GM12878 (cell line): ENCODE measurements at regions not wholly inside any gene's neighbourhood (a gene's known extent, or its start where the extent isn't known, plus 50 kb on each side); places are given as distances from the start of the nearest gene placed in this dataset.

Source experiments
- ATAC-seq: fragments of 200-7000 bp; cut with Tn5 transposase; 3 replicates; pipeline ENCODE4 v1.9.1; 2020; ENCODE audit warnings: mild to moderate bottlenecking, moderate library complexity
- BruUV-seq: library from RNA; stranded (reverse); fragments of 400-500 nt; replicated peaks from 2 replicates; lab custom pipeline; 2021; lab: Mats Ljungman, UMichigan
- CTCF ChIA-PET: fragments of 300-600 bp; sonication (Branson Sonifier 250); formaldehyde crosslinking; extraction: SDS; loops from one replicate; lab custom pipeline; 2021; ENCODE audit warnings: inconsistent platforms; lab: Yijun Ruan, JAX
- POLR2A ChIA-PET: fragments of 350-600 bp; formaldehyde crosslinking; extraction: SDS; loops from one replicate; lab custom pipeline; 2021; ENCODE audit warnings: inconsistent platforms; lab: Charles Lee
- RAD21 ChIA-PET: fragments of 300-600 bp; sonication (Branson Sonifier 250); formaldehyde crosslinking; loops from one replicate; lab custom pipeline; 2023; ENCODE audit warnings: antibody characterized with exemption; ENCODE audit not compliant: unreplicated experiment; lab: Charles Lee
- SMC1A ChIA-PET: fragments of 300-600 bp; sonication (Branson Sonifier 250); formaldehyde crosslinking; loops from one replicate; lab custom pipeline; 2023; ENCODE audit not compliant: unreplicated experiment, uncharacterized antibody; lab: Charles Lee
- DNase-seq: peaks from one replicate; pipeline ENCODE4 v3.0.0-alpha.2; 2011; ENCODE audit warnings: low read depth, low spot score
- FAIRE-seq: peaks from 3 replicates; lab custom pipeline; 2011; peaks lifted over from hg19 to GRCh38; lab: Jason Lieb, UNC
- H2AFZ ChIP-seq: 2 replicates; pipeline ENCODE4 v1.6.0; 2011; ENCODE audit warnings: low read depth, low read length, control low read depth; ENCODE audit not compliant: control insufficient read depth
- H3K27ac ChIP-seq: 2 replicates; pipeline ENCODE4 v1.5.1; 2011; ENCODE audit warnings: control low read depth; ENCODE audit not compliant: control insufficient read depth, insufficient read depth
- H3K27me3 ChIP-seq, 2 experiments: replicated peaks in 1 of 2; 2 replicates each; pipeline versions ENCODE4 v1.6.0 to v1.6.1; 2011; ENCODE audit warnings: low read length in 1 of 2; ENCODE audit not compliant: control insufficient read depth in 2 of 2, insufficient read depth in 2 of 2
- H3K36me3 ChIP-seq, 2 experiments: 2 replicates each; pipeline ENCODE4 v1.5.1; 2011; ENCODE audit warnings: low read length in 1 of 2; ENCODE audit not compliant: control insufficient read depth in 2 of 2, insufficient read depth in 2 of 2
- H3K4me1 ChIP-seq: 2 replicates; pipeline ENCODE4 v1.6.1; 2011; ENCODE audit warnings: mild to moderate bottlenecking, low read length, moderate library complexity, mixed read lengths; ENCODE audit not compliant: control insufficient read depth, insufficient read depth
- H3K4me2 ChIP-seq: 2 replicates; pipeline ENCODE4 v1.6.0; 2011; ENCODE audit warnings: control low read depth; ENCODE audit not compliant: control insufficient read depth, insufficient read depth
- H3K4me3 ChIP-seq: fragments of 200-600 bp; sonication (generic); 2 replicates; pipeline ENCODE4 v1.5.1; 2016
- H3K79me2 ChIP-seq: 2 replicates; pipeline ENCODE4 v1.6.0; 2011; ENCODE audit warnings: low read length; ENCODE audit not compliant: control insufficient read depth, insufficient read depth
- H3K9ac ChIP-seq: 2 replicates; pipeline ENCODE4 v1.8.0; 2011; ENCODE audit warnings: low read length, control low read depth, mixed read lengths; ENCODE audit not compliant: control insufficient read depth, insufficient read depth
- H3K9me3 ChIP-seq: replicated peaks from 3 replicates; pipeline ENCODE4 v1.5.1; 2011; ENCODE audit warnings: mild to moderate bottlenecking, low read length; ENCODE audit not compliant: control insufficient read depth, insufficient read depth
- H4K20me1 ChIP-seq: 2 replicates; pipeline ENCODE4 v1.6.0; 2011; ENCODE audit not compliant: control insufficient read depth, insufficient read depth
- ATF7 ChIP-seq: fragments of 450-650 bp; IDR thresholded peaks from 2 replicates; pipeline ENCODE4 v1.6.1; 2016; ENCODE audit warnings: low read depth, mild to moderate bottlenecking
- CHD4 ChIP-seq: fragments of 200-600 bp; sonication (generic); IDR thresholded peaks from 2 replicates; pipeline ENCODE4 v1.6.1; 2016; ENCODE audit warnings: mild to moderate bottlenecking
- EZH2 ChIP-seq: IDR thresholded peaks from 2 replicates; pipeline ENCODE4 v1.6.1; 2012; ENCODE audit warnings: low read depth, mild to moderate bottlenecking, control low read depth, inconsistent platforms, low read length, borderline replicate concordance; ENCODE audit not compliant: control insufficient read depth
- HCFC1 ChIP-seq: fragments of 150-350 bp; IDR thresholded peaks from 2 replicates; pipeline ENCODE4 v1.6.1; 2014; ENCODE audit warnings: low read length
- PAX8 ChIP-seq: fragments of 450-650 bp; IDR thresholded peaks from 2 replicates; pipeline ENCODE4 v1.6.1; 2017; ENCODE audit warnings: mild to moderate bottlenecking, moderate library complexity
- PBX3 ChIP-seq: IDR thresholded peaks from 2 replicates; pipeline ENCODE4 v1.6.1; 2011; ENCODE audit warnings: mild to moderate bottlenecking, low read depth, low read length, moderate library complexity; ENCODE audit not compliant: insufficient replicate concordance
- SIN3A ChIP-seq: IDR thresholded peaks from 2 replicates; pipeline ENCODE4 v1.6.1; 2012; ENCODE audit warnings: low read depth, low read length, improper control_type of control experiment
- SMAD1 ChIP-seq: fragments of 450-650 bp; IDR thresholded peaks from 2 replicates; pipeline ENCODE4 v1.6.1; 2018; ENCODE audit warnings: mild to moderate bottlenecking, low read depth; ENCODE audit not compliant: partially characterized antibody
- YBX1 ChIP-seq: fragments of 450-650 bp; IDR thresholded peaks from 2 replicates; pipeline ENCODE4 v1.6.1; 2016; ENCODE audit warnings: antibody characterized with exemption
- WGBS: methylation state at CpG from one replicate; pipeline ENCODE4 v1.1.6; 2016; ENCODE audit warnings: low lambda C conversion rate; ENCODE audit not compliant: insufficient replicate concordance, insufficient coverage; ENCODE audit errors: missing lambda C conversion rate; 5-methylcytosine and 5-hydroxymethylcytosine counted together
- in situ Hi-C: fragments of 300-500 bp; cut with MboI; formaldehyde crosslinking; loops from 9 replicates; pipeline ENCODE4 v1.14.3; 2018; ENCODE audit warnings: mixed read lengths
- intact Hi-C: fragments of 100-400 bp; cut with micrococcal nuclease; formaldehyde crosslinking; loops from one replicate; pipeline ENCODE4 v1.14.2; 2022; ENCODE audit not compliant: unreplicated experiment
- TF ChIP-seq, protein P1 (sequence below): fragments of 450-650 bp; conservative IDR thresholded peaks from 2 replicates; pipeline ENCODE4 v1.6.1; 2017; ENCODE audit warnings: mild to moderate bottlenecking, moderate library complexity
- TF ChIP-seq, protein P2 (sequence below): fragments of 450-650 bp; IDR thresholded peaks from 2 replicates; pipeline ENCODE4 v1.6.1; 2016; ENCODE audit warnings: mild to moderate bottlenecking
- TF ChIP-seq, protein P3 (sequence below): fragments of 450-650 bp; IDR thresholded peaks from 2 replicates; pipeline ENCODE4 v1.6.1; 2017; ENCODE audit warnings: antibody characterized with exemption, mild to moderate bottlenecking, moderate library complexity

DNA sequence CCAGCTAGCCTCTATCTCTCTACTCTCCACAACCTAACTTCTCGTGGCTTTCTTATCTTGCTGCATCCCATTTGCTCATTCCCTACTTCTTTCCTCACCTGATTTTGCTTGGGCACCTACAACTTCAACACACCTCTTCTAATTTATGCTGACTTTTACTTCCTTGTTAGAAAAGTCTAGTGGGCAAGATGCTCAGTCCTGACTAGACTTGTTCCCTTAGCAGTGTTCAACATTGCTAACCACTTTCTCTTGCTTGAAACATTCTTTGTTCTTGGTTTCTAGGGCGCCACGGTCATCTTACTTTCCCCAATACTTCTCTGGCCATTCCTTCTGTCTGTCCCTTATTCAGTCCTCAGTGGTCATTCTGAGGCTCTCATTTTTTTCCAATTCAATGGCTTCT is 454.7 kb upstream of the CWC22 start (continued):
- TF ChIP-seq, protein P1, sequence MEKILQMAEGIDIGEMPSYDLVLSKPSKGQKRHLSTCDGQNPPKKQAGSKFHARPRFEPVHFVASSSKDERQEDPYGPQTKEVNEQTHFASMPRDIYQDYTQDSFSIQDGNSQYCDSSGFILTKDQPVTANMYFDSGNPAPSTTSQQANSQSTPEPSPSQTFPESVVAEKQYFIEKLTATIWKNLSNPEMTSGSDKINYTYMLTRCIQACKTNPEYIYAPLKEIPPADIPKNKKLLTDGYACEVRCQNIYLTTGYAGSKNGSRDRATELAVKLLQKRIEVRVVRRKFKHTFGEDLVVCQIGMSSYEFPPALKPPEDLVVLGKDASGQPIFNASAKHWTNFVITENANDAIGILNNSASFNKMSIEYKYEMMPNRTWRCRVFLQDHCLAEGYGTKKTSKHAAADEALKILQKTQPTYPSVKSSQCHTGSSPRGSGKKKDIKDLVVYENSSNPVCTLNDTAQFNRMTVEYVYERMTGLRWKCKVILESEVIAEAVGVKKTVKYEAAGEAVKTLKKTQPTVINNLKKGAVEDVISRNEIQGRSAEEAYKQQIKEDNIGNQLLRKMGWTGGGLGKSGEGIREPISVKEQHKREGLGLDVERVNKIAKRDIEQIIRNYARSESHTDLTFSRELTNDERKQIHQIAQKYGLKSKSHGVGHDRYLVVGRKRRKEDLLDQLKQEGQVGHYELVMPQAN, result no peak

DNA sequence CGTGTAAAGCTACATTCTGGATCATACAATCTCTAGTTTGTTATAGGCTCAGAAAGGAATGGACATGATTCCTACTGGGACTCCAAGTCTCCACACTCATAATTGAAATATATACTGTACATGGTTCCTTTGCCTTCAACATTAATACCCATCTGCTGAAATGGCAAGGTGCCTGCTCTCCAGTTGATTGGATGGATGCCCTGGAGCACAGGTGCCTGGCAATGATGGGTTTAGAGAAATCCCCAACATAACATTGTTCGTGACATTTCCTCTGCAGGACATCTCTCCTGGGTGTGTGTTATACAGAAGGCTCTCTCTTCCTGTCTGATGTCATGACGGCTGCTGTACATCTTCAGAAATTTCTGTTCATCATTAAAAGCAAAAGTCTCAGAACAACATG is 449.7 kb upstream of the CWC22 start:
- FAIRE-seq (no peak), DNase-seq (no peak)
- Histone ChIP-seq H3K27me3 (no peaks in the 10 kb centered on the region), H3K36me3 (no peaks in the 10 kb centered on the region), H3K27ac (no peak overlapping the region), H2AFZ (no peak overlapping the region), H3K79me2 (no peaks in the 10 kb centered on the region), H3K4me2 (no peak overlapping the region), H3K4me3 (no peak overlapping the region), H4K20me1 (no peaks in the 10 kb centered on the region)
- ChIA-PET POLR2A (no interaction called here), CTCF (no interaction called here), SMC1A (interaction anchor here (1.2 kb wide), 1 partner anchor 46 kb away, joined by 3 read pairs; no protein-coding TSS in a partner anchor)
- intact Hi-C loops, result no loop called here
- no peak for TF ChIP-seq PBX3
- TF ChIP-seq, protein P2, sequence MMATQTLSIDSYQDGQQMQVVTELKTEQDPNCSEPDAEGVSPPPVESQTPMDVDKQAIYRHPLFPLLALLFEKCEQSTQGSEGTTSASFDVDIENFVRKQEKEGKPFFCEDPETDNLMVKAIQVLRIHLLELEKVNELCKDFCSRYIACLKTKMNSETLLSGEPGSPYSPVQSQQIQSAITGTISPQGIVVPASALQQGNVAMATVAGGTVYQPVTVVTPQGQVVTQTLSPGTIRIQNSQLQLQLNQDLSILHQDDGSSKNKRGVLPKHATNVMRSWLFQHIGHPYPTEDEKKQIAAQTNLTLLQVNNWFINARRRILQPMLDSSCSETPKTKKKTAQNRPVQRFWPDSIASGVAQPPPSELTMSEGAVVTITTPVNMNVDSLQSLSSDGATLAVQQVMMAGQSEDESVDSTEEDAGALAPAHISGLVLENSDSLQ, result no peak
- TF ChIP-seq, protein P3, sequence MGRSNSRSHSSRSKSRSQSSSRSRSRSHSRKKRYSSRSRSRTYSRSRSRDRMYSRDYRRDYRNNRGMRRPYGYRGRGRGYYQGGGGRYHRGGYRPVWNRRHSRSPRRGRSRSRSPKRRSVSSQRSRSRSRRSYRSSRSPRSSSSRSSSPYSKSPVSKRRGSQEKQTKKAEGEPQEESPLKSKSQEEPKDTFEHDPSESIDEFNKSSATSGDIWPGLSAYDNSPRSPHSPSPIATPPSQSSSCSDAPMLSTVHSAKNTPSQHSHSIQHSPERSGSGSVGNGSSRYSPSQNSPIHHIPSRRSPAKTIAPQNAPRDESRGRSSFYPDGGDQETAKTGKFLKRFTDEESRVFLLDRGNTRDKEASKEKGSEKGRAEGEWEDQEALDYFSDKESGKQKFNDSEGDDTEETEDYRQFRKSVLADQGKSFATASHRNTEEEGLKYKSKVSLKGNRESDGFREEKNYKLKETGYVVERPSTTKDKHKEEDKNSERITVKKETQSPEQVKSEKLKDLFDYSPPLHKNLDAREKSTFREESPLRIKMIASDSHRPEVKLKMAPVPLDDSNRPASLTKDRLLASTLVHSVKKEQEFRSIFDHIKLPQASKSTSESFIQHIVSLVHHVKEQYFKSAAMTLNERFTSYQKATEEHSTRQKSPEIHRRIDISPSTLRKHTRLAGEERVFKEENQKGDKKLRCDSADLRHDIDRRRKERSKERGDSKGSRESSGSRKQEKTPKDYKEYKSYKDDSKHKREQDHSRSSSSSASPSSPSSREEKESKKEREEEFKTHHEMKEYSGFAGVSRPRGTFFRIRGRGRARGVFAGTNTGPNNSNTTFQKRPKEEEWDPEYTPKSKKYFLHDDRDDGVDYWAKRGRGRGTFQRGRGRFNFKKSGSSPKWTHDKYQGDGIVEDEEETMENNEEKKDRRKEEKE, result no peak
- no peak for TF ChIP-seq HCFC1
- no peak for TF ChIP-seq PAX8
- TF ChIP-seq SMAD1, result no peak
- TF ChIP-seq EZH2, result no peak
- no peak for TF ChIP-seq YBX1
- no peak for TF ChIP-seq ATF7
- no peak for TF ChIP-seq SIN3A
- no peak for TF ChIP-seq CHD4
- TF ChIP-seq, all 136 proteins: peak for 0
- no peak for ATAC-seq
- Histone ChIP-seq H3K9me3 (no peaks in the 10 kb centered on the region), H3K4me1 (no peaks in the 10 kb centered on the region), H3K9ac (no peak overlapping the region)
- RAD21 ChIA-PET, result no interaction called here
- WGBS, result 0% methylated on average over 3 of the region's 3 CpGs
- in situ Hi-C loops, result no loop called here
- no TSS peak for BruUV-seq
